ENCODE measurements at regions not wholly inside any gene's neighbourhood (a gene's known extent, or its start where the extent isn't known, plus 50 kb on each side); places are given as distances from the start of the nearest gene placed in this dataset.
"Not testable (repeated sequence)": the region's sequence is repeated elsewhere in the genome, so short reads cannot be mapped to it uniquely, and the experiment has no call there.

DNA sequence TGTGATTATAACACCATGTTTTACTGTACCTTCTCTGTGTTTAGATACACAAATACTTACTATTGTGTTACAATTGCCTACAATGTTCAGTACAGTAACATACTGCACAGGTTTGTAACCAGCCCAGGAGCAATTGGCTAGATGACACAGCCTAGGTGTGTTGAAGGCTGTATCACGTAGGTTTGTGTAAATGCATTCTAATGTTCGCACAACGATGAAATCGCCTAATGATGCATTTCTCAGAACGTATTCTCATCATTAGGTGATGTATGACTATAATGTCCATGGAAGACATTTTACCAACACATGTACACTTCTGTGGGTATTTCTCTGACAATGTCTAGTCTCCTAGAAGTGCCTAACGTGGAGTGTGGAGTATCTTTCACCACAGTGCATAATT lies 165.9 kb upstream of the KLF7 start:
- no peak for DNase-seq

DNA sequence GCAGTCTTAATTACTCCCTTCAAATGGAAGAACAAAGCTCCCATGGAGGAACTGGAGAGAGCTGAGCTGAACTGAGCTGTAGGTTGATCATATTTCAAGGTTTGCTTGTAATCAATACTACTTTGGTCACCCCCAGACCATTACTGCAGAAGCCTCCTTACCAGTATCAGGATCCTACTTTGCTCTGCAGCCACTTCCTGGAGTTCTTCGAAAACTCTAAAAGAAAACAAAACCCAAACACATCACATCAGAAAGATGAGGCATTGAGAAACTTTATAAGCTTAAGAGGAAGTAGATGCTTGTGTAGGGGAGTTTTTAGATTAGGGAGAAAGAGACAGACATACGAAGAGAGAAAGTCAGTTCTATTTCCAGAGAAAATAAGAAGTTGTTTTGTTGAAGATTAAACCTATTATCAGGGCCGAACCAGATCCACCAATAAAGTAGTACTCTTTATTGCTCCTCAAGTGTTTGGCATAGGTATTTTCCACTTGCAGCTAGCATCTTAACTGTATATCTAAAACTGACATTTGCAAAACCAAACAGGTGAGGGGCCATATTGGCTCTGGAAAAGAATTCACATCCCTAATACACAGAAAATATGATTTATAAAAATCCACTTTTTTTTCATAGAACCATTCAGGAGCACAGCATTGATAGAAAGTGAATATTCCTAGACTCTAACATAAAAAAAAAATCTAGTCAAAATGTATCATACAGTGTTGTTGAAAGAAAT lies 166.9 kb upstream of the KLF7 start:
- DNase-seq: no peak

DNA sequence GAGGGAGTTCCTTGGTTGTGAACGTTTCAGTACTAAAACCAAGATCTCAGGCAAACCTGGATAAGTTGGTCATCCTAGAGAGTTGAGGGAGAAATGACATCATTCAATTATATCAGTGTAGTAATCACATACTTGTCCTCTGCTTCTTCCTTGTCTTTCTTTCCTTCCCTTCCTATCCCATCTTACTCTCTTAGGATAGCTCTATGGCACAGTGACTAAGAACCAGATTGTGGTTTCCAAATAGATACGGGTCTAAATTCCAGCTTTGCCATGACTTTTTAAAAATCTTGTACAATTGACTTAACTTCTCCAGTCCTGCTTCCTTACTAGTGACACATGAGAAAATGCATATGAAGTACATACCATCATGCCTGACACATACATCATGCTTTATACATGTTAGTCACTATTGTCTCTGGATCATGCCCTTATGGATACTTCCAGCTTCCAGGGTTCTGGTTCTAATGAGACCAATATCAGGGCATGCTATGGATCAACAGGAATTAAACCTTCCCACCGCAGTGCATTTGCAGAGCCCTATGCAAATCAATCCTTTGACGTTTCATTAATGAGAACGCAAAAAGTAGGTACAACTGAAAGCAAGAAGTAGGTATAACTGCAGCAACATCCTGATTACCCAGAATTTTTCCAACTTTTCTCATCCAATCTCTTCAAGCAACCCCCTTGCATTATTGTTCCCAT lies 168.0 kb upstream of the KLF7 start:
- no peak for DNase-seq

DNA sequence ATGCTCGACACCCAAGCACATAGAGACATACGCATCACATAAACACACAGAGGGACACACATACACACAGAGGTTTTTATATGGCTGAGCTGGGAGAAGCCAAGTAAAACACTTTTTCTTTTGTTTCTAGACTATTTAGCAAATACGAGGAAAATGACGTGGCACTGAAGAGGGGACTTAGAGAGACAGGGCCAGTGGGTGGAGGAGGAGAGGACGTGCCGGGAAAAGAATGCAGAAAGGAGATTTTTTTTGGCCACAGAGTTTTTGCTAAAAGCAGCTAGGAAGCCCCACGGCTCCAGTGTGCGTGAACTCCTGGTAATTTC lies 168.5 kb upstream of the KLF7 start:
- DNase-seq: no peak

DNA sequence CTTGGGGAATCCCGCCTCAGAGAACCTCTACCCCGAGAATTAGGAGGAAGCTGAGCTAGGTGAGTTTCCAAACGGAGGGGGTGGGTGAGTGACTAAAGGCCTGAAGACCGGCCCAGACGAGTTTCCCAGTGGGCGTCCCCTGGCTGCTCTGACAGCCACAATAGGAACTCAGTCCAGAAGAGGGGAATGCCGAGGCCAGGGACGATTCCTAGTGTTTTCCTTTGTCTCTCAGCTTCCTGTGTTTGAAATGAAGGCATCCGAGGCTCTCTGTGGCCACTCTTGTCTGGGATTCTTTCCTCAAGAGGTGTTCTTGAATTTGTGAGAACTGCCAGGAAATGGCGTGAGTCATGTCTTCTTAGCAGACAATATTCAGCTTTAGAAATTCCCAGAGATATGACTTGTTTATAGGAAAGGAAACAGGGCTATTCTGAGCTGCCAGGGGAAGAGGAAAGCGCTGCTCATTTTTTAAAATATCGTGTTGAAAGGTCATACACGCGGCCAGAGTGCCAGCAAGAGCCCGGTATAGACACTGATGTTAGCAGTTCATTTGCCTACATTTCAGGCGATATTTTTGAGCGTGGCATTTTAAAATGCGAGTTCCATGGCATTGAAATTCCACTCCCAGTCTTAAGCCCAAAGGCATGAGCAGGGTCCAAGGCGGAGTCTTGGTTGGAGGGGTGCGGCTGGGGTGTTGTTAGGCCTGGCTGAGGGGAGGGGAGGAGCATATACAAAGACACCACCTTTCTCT lies 169.1 kb upstream of the KLF7 start:
- DNase-seq: no peak

DNA sequence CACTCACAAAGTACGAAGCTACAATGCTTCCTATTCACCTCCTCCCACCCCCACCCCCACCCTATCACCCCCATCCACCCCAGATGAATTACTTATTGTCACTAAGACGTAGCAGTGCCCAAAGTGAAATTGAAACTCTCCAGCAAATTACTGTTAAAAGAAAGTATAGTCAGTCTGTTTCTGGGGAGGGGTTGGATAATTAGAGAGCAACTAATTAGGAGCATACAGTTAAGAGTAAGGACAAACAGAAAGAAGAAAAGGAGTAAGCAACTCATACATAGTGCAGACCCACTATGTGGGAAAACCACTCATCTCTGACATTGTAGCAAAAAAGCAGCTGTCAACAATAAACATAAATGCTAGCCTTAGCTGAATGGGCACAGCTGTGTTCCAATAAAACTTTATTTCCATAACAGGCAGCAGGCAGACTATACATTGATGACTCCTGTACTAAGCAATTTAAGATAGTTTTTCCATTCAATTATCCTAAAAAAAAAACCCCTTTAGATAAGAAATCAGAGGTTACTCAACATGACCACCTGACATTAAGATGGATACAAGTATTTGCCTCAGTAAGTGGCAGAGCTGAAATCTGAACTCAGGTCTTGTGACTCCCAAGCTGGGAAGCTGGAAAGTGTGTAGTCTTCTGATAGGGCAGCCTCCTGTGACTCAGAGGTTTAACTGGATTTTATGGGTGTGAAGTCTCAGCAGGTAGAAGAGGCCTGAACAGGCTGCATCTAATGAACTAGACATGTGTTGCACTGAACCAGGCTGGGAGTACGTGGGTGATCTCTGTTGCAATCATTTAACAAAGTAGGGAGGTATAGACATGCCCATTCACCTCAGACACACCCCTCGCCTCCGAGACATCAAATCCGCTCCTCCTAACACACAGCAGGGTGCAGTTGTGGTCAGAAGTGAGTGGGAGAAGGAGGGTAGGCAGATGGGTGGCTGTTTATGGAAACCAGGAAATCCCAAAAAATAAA lies 171.8 kb upstream of the KLF7 start:
- DNase-seq: no peak

DNA sequence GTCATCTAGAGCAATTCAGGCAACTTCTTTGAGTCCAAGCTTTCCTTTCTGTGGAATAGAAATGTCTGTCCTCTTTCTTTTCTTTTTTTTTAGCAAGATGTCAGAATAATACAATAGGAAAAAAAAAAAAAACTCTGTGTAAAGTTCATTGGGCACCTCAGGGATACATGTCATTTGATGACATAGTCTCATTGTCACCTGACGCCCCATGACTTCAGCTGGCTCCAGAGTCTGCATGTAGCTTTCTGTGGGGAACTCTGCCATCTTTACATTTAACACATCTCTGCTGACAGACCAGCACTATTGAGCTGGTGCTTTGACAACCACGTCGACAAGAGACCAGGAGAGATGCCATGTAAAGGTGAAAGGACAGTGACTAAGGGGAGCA lies 172.5 kb upstream of the KLF7 start:
- DNase-seq: no peak

DNA sequence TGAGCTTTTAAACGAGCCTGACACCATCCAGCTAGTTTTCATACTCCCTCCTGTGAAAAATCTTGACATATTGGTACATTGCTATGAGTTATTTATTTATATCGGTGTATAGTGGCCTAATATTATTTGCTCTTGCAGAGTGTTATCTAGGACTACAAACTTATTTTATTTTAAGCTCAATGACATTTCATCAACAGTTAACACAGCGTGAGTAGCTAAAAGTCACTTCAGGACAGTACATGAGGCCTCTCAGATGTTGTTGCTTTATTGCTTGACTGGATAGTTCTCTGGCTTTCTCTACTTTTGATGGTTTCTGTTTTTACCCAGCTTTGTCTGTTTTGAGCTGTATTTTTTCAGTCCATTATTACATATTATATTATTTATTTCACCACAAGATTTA lies 172.9 kb upstream of the KLF7 start:
- no peak for DNase-seq

DNA sequence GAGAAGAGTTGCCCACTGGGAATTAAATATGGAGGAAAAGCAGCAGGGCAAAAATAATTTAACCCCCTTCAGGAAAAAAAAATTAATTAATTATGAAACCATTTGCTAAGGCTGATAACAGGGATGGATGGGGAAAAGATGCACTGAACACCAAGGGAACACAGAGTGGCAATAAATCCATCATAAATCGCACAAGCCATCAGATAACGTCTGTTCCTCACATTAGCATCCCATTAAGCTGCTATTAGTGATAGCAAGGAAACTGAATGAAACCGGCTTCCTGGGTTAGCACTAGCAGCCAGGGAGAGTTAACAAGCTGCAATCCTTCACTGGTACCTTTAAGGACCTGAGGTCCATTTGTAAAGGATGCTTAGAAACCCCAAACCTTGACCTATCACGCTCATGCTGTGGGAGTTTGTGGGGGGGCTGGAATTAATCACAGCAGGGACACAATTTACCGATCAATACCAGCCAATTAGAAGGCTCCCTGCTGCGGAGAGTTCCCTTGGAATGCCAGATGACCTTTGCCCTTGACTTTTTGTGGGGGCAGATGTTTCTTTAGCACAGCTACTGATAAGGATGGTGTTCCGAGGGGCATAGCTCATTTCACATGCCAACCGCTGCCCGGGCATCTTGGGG lies 175.5 kb upstream of the KLF7 start:
- DNase-seq: no peak

DNA sequence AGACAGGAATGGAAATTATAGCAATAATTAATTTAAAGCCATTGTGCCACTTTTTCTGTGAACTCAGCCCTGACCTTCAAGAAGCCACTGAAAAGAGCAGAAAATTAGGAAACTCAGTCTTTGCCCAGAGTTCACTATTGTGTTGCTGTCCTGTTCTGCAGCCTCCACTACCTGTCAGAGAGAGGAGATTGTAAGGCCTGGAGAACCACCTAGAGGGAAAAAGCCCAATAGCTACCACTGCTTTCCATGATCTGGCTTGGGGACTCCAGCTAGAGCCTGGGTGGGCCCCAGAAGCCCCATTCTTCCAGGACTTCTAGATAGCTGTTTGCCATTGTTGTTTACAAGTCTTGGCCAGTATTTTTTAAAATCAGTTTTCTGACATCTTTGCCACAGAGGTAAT lies 176.1 kb upstream of the KLF7 start:
- DNase-seq: no peak

DNA sequence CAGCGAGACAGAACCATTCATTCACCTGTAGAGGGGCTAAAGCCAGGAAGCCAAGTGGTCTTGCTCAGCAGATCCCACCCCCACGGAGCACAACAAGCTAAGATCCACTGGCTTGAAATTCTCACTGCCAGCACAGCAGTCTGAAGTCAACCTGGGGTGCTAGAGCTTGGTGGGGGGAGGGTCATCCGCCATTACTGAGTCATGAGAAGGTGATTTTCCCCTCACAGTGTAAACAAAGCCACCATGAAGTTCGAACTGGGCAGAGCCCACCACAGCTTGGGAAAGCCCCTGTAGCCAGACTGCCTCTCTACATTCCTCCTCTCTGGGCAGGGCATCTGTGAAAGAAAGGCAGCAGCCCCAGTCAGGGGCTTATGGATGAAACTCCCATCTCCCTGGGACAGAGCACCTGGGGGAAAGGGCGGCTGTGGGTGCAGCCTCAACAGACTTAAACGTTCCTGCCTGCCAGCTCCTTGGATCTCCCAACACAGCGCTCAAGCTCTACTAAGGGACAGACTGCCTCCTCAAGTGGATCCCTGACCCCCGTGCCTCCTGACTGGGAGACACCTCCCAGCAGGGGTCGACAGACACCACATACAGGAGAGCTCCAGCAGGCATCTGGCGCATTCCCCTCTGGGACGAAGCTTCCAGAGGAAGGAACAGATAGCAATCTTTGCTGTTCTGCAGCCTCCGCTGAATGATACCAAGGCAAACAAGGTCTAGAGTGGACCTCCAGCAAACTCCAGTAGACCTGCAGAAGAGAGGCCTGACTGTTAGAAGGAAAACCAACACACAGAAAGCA lies 179.0 kb upstream of the KLF7 start:
- not testable (repeated sequence) for DNase-seq

DNA sequence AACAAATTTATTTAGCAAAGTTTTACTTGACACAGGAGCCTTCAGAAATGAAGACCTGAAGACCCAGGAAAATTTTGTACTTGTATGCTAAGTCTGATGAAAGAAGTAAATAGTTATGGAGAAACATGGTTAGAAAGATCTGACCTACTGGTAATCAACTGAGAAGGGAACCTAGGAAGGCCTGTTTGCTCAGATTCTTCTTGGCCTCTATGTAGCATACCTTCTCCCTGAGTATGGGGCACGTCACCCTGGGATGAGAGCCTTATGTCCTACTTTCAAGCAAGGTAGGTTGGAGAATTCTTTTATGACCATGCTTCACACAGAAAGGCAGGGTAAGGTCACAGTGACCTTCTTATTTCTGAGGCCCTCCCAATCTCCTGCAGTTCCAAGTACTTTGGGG lies 178.6 kb upstream of the CREB1 start:
- DNase-seq: no peak

DNA sequence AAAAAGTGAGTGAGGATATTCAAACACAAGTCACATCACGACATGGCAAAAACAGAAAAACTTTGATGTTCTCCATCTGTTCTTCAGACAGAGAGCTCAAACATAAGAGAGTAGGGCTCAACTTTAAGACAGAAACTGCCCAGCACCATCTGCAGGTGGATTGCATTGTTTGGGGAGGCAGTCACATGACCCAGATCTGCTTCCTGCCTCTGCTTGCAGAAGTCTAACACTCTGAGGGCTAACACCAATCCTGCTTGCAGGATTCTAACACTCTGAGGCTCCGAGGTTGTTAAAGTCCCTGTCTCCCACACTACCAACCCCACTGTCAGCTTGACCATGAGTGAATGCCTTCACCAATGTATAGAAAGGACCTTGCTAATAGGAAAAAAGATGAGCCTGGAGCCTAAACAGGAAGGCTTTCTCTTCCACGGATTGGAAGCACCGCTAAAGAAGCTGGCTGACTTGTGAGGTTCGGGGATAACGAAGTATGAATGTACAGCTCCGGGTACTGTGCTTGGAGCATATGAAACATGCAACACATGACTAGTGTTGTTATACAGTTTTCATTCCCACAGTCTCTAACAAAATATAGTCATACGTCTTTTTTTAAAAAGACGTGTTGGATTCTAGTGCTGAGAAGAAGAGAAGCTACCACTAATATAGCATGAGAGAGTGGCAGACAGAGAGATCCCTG lies 176.6 kb upstream of the CREB1 start:
- no peak for DNase-seq

DNA sequence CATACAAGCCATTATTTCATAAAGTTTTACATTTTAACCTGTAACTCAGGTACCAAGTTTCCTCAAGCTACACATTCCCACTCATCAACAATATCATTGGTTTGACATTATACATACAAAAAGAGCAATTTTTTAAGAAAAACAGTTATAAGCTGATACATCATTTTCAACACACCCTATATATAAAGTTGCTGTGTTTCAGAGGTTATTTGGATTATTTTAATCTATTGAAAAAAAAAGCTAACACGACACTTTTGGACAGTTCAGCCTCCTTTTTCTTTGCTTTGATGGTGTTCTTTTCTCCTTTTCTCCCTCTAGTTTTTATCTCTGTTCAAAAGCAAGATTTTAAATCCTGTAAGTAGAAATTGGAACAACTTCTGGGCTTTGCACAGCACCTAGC lies 175.9 kb upstream of the CREB1 start:
- no peak for DNase-seq

DNA sequence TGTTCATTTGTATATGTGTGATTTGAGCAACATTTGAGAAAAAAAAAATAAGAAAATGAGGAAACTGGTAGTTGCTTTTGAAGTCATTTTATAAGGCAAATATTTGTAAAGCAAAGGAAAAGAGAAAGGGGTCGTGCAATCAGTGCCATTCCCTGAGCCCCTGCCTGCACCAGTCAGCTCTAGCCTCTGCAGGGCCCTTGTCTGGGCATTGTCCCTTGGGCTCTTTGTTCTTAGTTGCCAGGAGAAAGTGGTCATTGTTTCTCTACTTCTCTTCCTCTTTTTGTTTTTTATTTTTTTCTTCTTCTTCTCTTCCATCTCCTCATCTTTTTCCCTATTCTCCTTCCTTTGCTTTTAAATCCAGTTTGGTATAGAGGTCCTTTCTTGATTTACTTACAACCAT lies 175.3 kb upstream of the CREB1 start:
- DNase-seq: no peak

DNA sequence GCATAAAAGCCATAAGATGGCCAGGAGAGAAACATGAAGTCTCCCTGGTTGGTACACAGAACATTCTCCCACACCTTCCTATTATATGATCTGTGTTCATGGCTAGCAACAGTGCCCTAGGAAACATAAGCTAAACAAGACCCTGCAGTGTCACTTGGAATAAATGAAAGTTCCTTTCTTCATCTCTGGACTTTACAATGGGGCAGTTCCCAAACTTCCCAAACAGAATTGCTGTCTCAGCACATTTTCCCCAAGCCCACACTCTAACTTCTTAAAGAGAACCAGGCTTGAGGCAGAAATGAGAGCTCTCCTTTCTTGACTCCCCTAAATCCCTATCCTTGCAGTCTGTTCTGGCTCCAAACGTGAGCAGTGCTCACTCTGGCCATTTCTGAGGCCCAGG lies 173.2 kb upstream of the CREB1 start:
- no peak for DNase-seq

DNA sequence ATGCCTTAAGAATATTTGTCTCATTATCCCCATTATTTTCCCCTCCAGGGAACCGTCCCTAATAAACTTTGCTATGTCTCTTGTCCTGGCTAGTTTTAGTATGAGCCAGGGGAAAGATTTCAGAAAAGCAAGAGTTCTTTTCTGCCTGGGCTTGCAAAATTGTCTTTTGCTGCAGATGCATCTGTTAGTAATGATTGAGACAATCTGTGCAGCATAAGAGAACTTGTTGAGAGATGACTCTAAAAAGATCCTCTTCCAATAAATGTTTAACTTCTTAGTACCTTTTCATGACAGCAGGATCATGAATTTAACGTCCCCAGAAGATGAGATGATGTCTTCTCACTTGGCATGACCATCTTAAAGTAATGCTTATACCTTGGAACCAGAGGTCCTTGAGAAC lies 172.5 kb upstream of the CREB1 start:
- no peak for DNase-seq

DNA sequence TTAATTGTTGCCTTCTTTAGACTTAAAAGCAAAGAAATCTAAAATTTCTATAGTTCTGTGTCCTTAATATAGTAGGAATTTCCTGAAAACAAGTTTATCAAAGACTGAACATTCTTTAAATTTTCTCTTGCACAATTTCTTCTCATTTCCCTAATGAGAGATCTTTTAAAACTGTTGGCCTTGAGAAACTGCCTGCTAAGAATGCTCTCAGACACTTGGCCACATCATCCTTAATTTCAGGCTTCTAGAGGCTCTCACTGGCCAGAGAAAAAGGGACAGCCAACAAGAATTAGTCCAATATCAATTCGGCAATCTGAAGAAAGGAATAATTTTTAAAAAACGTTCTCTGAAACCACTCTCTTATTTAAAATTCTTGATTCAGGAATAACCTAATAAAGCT lies 167.0 kb upstream of the CREB1 start:
- DNase-seq: no peak

DNA sequence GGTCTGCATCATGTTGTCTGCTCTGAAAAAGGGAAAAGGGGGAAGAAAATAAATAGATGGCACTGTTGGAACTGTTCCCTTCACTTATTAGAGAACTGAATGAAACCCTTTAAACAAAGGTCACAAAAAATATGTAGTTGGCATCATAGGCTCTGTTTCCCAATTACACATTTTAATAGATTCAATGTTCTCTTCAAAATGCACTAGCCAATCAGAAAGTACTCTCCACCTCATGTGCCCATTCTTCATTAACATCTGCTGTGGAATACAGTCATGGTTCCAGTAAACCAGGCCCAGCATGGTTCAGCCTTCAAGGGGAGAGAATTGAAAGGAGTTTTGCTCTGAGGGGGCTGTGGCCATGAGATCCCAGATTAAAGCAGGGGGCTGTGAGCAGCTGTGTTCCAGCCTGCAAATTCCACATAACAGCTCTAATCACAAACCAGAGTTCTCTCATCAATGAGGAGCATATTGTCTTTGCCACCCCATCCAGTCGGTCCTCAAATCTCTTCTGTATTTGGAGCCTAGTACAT lies 165.9 kb upstream of the CREB1 start:
- no peak for DNase-seq

DNA sequence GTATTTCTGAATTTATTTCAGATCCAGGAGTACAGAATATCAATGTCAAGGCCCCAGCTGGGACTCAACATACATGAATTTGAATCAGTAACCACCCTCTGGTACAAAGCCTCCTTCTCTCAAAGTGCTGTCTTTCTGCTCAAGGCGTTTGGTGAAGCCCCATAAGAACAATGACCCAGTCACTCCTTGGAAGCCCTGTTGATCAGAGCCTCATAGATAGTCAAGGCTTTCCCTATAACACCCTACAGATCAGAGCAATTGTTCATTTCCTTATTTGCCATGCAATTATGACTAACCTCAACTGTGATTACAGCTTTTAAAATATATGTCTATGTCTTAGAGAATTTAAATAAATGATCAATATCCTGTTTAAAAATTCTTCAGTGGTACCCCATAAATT lies 159.1 kb upstream of the CREB1 start:
- DNase-seq: no peak

DNA sequence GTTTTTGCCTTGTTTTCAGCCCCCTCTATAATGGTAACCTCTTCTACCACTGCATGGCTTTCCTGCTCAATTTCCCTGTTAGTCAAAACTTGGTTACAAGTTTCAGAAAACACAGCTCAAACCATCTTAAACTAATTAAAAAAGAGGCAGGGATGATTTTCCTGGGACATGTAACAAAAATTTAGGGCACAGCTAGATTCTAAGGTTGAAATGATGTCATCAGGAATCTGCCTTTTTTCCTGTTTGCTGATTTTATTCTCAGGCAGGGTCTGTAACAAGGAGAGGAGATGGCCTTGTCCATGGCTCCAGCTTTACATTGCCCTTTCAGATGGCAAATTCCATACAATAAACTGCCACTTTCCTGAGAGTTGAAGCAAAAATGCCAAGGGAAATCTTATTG lies 157.9 kb upstream of the CREB1 start:
- DNase-seq: no peak

All from NCI-H187 (cell line).